IMR-90 (cell line): ENCODE measurements at regions not wholly inside any gene's neighbourhood (a gene's known extent, or its start where the extent isn't known, plus 50 kb on each side); places are given as distances from the start of the nearest gene placed in this dataset.
A peak's percentile ranks its signal among the peaks of the same experiment; 100 is the strongest.

Source experiments
- ATAC-seq: fragments of 200-7000 bp; cut with Tn5 transposase; 2 replicates; pipeline ENCODE4 v1.9.1; 2020; ENCODE audit warnings: low read depth, mild to moderate bottlenecking, moderate library complexity
- BruUV-seq: library from RNA; stranded (reverse); fragments of 400-500 nt; replicated peaks from 2 replicates; lab custom pipeline; 2021; lab: Mats Ljungman, UMichigan
- CTCF ChIA-PET: fragments of 300-600 bp; formaldehyde crosslinking; extraction: SDS; loops from one replicate; lab custom pipeline; 2021; ENCODE audit warnings: antibody characterized with exemption; lab: Yijun Ruan, JAX
- POLR2A ChIA-PET: fragments of 300-600 bp; sonication (Branson Sonifier 250); formaldehyde crosslinking; loops from one replicate; lab custom pipeline; 2022; ENCODE audit warnings: antibody characterized with exemption; ENCODE audit not compliant: unreplicated experiment; lab: Charles Lee
- DNase-seq: peaks from one replicate; pipeline ENCODE4 v3.0.0; 2013
- H2AFZ ChIP-seq: replicated peaks from 2 replicates; pipeline ENCODE3; 2013; ENCODE audit warnings: low read length, mild to moderate bottlenecking; ENCODE audit not compliant: poor library complexity
- H2AK5ac ChIP-seq: 2 replicates; pipeline ENCODE4 v1.6.1; 2013; ENCODE audit warnings: low read depth, low read length, inconsistent platforms
- H2AK9ac ChIP-seq: replicated peaks from 2 replicates; pipeline ENCODE3; 2013; ENCODE audit warnings: mild to moderate bottlenecking, low read depth, low read length, moderate library complexity; ENCODE audit not compliant: poor library complexity
- H2BK120ac ChIP-seq: 2 replicates; pipeline ENCODE4 v1.6.1; 2013; ENCODE audit warnings: low read depth, low read length, inconsistent platforms
- H2BK15ac ChIP-seq: 3 replicates; pipeline ENCODE4 v1.6.1; 2013; ENCODE audit warnings: low read depth, low read length, inconsistent platforms
- H2BK20ac ChIP-seq: 2 replicates; pipeline ENCODE4 v1.6.1; 2013; ENCODE audit warnings: low read depth, mild to moderate bottlenecking, inconsistent platforms, low read length, moderate library complexity
- H2BK5ac ChIP-seq: 2 replicates; pipeline ENCODE4 v1.6.1; 2013; ENCODE audit warnings: mild to moderate bottlenecking, low read depth, low read length, inconsistent platforms; ENCODE audit not compliant: poor library complexity, severe bottlenecking
- H3K14ac ChIP-seq: replicated peaks from 2 replicates; pipeline ENCODE4 v1.6.1; 2013; ENCODE audit warnings: low read depth, low read length, inconsistent platforms
- H3K18ac ChIP-seq: 2 replicates; pipeline ENCODE4 v1.6.1; 2013; ENCODE audit warnings: low read depth, low read length, control low read depth
- H3K23ac ChIP-seq: 2 replicates; pipeline ENCODE4 v1.6.1; 2013; ENCODE audit warnings: low read depth, low read length, inconsistent platforms
- H3K27ac ChIP-seq: 2 replicates; pipeline ENCODE4 v1.5.1; 2013; ENCODE audit warnings: mild to moderate bottlenecking, control low read depth, low read length; ENCODE audit not compliant: insufficient read depth
- H3K27me3 ChIP-seq: 2 replicates; pipeline ENCODE4 v1.6.1; 2013; ENCODE audit warnings: low read length; ENCODE audit not compliant: control insufficient read depth, insufficient read depth
- H3K36me3 ChIP-seq: 2 replicates; pipeline ENCODE4 v1.6.1; 2013; ENCODE audit warnings: low read length, mixed read lengths; ENCODE audit not compliant: control insufficient read depth, insufficient read depth
- H3K4ac ChIP-seq: 2 replicates; pipeline ENCODE4 v1.6.1; 2013; ENCODE audit warnings: low read depth, low read length, inconsistent platforms
- H3K4me1 ChIP-seq: 2 replicates; pipeline ENCODE4 v1.6.1; 2013; ENCODE audit warnings: low read length, mixed read lengths; ENCODE audit not compliant: control insufficient read depth, insufficient read depth
- H3K4me2 ChIP-seq: 2 replicates; pipeline ENCODE4 v1.6.1; 2013; ENCODE audit warnings: low read depth, mild to moderate bottlenecking, control low read depth, low read length, moderate library complexity
- H3K4me3 ChIP-seq: 2 replicates; pipeline ENCODE4 v1.5.1; 2013; ENCODE audit warnings: low read depth, mild to moderate bottlenecking, control low read depth, low read length, moderate library complexity; ENCODE audit not compliant: insufficient read depth
- H3K56ac ChIP-seq: 2 replicates; pipeline ENCODE4 v1.6.1; 2013; ENCODE audit warnings: low read length, inconsistent platforms; ENCODE audit not compliant: insufficient read depth; ENCODE audit errors: extremely low read depth
- H3K79me1 ChIP-seq, 2 experiments: 2 replicates each; pipeline ENCODE4 v1.6.1; 2013; ENCODE audit warnings: low read length in 2 of 2, inconsistent platforms in 1 of 2, low read depth in 1 of 2
- H3K9ac ChIP-seq: 2 replicates; pipeline ENCODE4 v1.6.1; 2013; ENCODE audit warnings: low read depth, low read length, control low read depth
- H3K9me1 ChIP-seq: 2 replicates; pipeline ENCODE4 v1.6.1; 2013; ENCODE audit warnings: low read length, inconsistent platforms; ENCODE audit not compliant: insufficient read depth
- H3K9me3 ChIP-seq: 2 replicates; pipeline ENCODE4 v1.6.1; 2013; ENCODE audit warnings: low read length; ENCODE audit not compliant: control insufficient read depth, insufficient read depth
- H4K20me1 ChIP-seq: 2 replicates; pipeline ENCODE4 v1.6.1; 2013; ENCODE audit warnings: low read length, inconsistent platforms; ENCODE audit not compliant: insufficient read depth
- H4K5ac ChIP-seq: 2 replicates; pipeline ENCODE4 v1.6.1; 2013; ENCODE audit warnings: mild to moderate bottlenecking, low read depth, low read length, control low read depth
- H4K8ac ChIP-seq, 2 experiments: 2 replicates each; pipeline ENCODE4 v1.6.1; 2013; ENCODE audit warnings: low read depth in 2 of 2, low read length in 2 of 2, control low read depth in 1 of 2, inconsistent platforms in 1 of 2
- H4K91ac ChIP-seq: 2 replicates; pipeline ENCODE4 v1.6.1; 2013; ENCODE audit warnings: low read depth, low read length, inconsistent platforms; ENCODE audit not compliant: insufficient read depth
- BHLHE40 ChIP-seq: fragments of 150-350 bp; IDR thresholded peaks from 2 replicates; pipeline ENCODE4 v1.6.1; 2016; ENCODE audit warnings: mild to moderate bottlenecking, low read depth, low read length
- CEBPB ChIP-seq: IDR thresholded peaks from 2 replicates; pipeline ENCODE4 v1.6.1; 2012; ENCODE audit warnings: low read depth, low read length, improper control_type of control experiment
- CHD1 ChIP-seq: IDR thresholded peaks from 2 replicates; pipeline ENCODE4 v1.6.1; 2012; ENCODE audit warnings: low read depth, low read length, improper control_type of control experiment
- CTCF ChIP-seq: conservative IDR thresholded peaks from 2 replicates; pipeline ENCODE4 v1.5.1; 2012; ENCODE audit warnings: mild to moderate bottlenecking, low read depth, low read length, improper control_type of control experiment
- ELK1 ChIP-seq: fragments of 150-350 bp; IDR thresholded peaks from 2 replicates; pipeline ENCODE4 v1.6.1; 2016; ENCODE audit warnings: low read depth, mild to moderate bottlenecking, low read length, moderate library complexity, borderline replicate concordance
- FOS ChIP-seq: fragments of 150-350 bp; IDR thresholded peaks from 2 replicates; pipeline ENCODE4 v1.6.1; 2016; ENCODE audit warnings: low read depth, low read length
- MAFK ChIP-seq: IDR thresholded peaks from 2 replicates; pipeline ENCODE4 v1.6.1; 2012; ENCODE audit warnings: low read depth, low read length, improper control_type of control experiment
- MAZ ChIP-seq: IDR thresholded peaks from 2 replicates; pipeline ENCODE4 v1.6.1; 2012; ENCODE audit warnings: low read depth, mild to moderate bottlenecking, low read length, improper control_type of control experiment, moderate library complexity, borderline replicate concordance
- MXI1 ChIP-seq: IDR thresholded peaks from 2 replicates; pipeline ENCODE4 v1.6.1; 2012; ENCODE audit warnings: low read depth, mild to moderate bottlenecking, low read length, moderate library complexity, borderline replicate concordance
- NFE2L2 ChIP-seq: fragments of 150-350 bp; IDR thresholded peaks from 2 replicates; pipeline ENCODE4 v1.6.1; 2016; ENCODE audit warnings: low read depth, mild to moderate bottlenecking, low read length
- POLR2A ChIP-seq: IDR thresholded peaks from 2 replicates; pipeline ENCODE4 v1.6.1; 2012; ENCODE audit warnings: mild to moderate bottlenecking, low read depth, low read length
- RAD21 ChIP-seq: IDR thresholded peaks from 2 replicates; pipeline ENCODE4 v1.6.1; 2012; ENCODE audit warnings: low read length, improper control_type of control experiment
- RCOR1 ChIP-seq: IDR thresholded peaks from 2 replicates; pipeline ENCODE4 v1.6.1; 2012; ENCODE audit warnings: mild to moderate bottlenecking, low read length, improper control_type of control experiment; ENCODE audit not compliant: insufficient replicate concordance
- RFX5 ChIP-seq: IDR thresholded peaks from 2 replicates; pipeline ENCODE4 v1.8.0; 2012; ENCODE audit warnings: low read depth, mild to moderate bottlenecking, low read length, moderate library complexity
- SMC3 ChIP-seq: fragments of 150-350 bp; IDR thresholded peaks from 2 replicates; pipeline ENCODE4 v1.6.1; 2016; ENCODE audit warnings: low read depth, mild to moderate bottlenecking, antibody characterized with exemption, low read length, moderate library complexity
- USF2 ChIP-seq: fragments of 150-350 bp; IDR thresholded peaks from 2 replicates; pipeline ENCODE4 v1.6.1; 2017; ENCODE audit warnings: mild to moderate bottlenecking, antibody characterized with exemption, low read length, low read depth
- WGBS, 2 experiments: methylation state at CpG; one replicate each; pipeline versions ENCODE4 v1.1.5 to v1.1.7; 2013; ENCODE audit warnings: missing lambda C conversion rate in 2 of 2; ENCODE audit not compliant: insufficient read length in 1 of 2; ENCODE audit errors: extremely low coverage in 2 of 2; 5-methylcytosine and 5-hydroxymethylcytosine counted together
- dilution Hi-C: fragments of 300-500 bp; cut with HindIII; formaldehyde crosslinking; loops from one replicate; pipeline ENCODE4 v1.14.3; 2018; ENCODE audit warnings: low sequenced_read_pairs; ENCODE audit not compliant: unreplicated experiment
- in situ Hi-C: fragments of 300-500 bp; cut with MboI; formaldehyde crosslinking; loops from 3 replicates; pipeline ENCODE4 v1.14.3; 2019; ENCODE audit warnings: low sequenced_read_pairs, inconsistent platforms, mixed read lengths
- intact Hi-C: fragments of 100-400 bp; cut with micrococcal nuclease; formaldehyde crosslinking; loops from 2 replicates; pipeline ENCODE4 v1.10.0; 2022

GRCh38 chr7:132666774-132667172 lies 90.5 kb upstream of the PLXNA4 start:
- Histone ChIP-seq H2AK5ac (no peak overlapping the region), H3K18ac (no peak overlapping the region), H3K4ac (no peak overlapping the region), H3K27me3 (no peaks in the 10 kb centered on the region), H3K27ac (no peak overlapping the region), H3K79me1 (no peaks in the 10 kb centered on the region), H3K9me1 (no peaks in the 10 kb centered on the region), H3K23ac (no peak overlapping the region), H3K9ac (no peak overlapping the region), H2AFZ (no peak overlapping the region), H3K4me1 (no peaks in the 10 kb centered on the region), H2BK15ac (no peak overlapping the region), H3K14ac (no peak overlapping the region), H4K91ac (no peak overlapping the region), H4K20me1 (no peaks in the 10 kb centered on the region), H4K8ac (no peak overlapping the region), H3K36me3 (no peaks in the 10 kb centered on the region), H3K4me3 (no peak overlapping the region), H2AK9ac (no peak overlapping the region), H3K56ac (no peak overlapping the region), H4K5ac (no peak overlapping the region), H2BK20ac (no peak overlapping the region), H3K4me2 (no peak overlapping the region; the same call in 1 of the 2 replicates), H2BK120ac (no peak overlapping the region), H3K9me3 (no peaks in the 10 kb centered on the region), H2BK5ac (no peak overlapping the region)
- ChIA-PET CTCF (no interaction called here), POLR2A (no interaction called here)
- DNase-seq: no peak
- in situ Hi-C loops (no loop called here), dilution Hi-C loops (no loop called here), intact Hi-C loops (no loop called here)
- no TSS peak for BruUV-seq
- no CpG with 5 or more reads among the region's 2 CpGs for WGBS, 2 experiments
- TF ChIP-seq NFE2L2 (no peak), SMC3 (no peak), MAFK (no peak), ELK1 (no peak), MAZ (no peak), RCOR1 (no peak), RFX5 (no peak), CTCF (no peak), CEBPB (no peak), FOS (no peak), CHD1 (no peak), POLR2A (no peak), USF2 (no peak), RAD21 (no peak), MXI1 (no peak), BHLHE40 (no peak)
- peak; percentile 24; the same call in 1 of the 2 replicates for ATAC-seq
